PC-9 (cell line): ENCODE measurements at regions not wholly inside any gene's neighbourhood (a gene's known extent, or its start where the extent isn't known, plus 50 kb on each side); places are given as distances from the start of the nearest gene placed in this dataset.

Experiments used
- BruUV-seq: library from RNA; stranded (reverse); fragments of 400-500 nt; replicated peaks from 2 replicates; lab custom pipeline; 2021; lab: Mats Ljungman, UMichigan
- CTCF ChIA-PET: fragments of 300-600 bp; sonication (Branson Sonifier 250); formaldehyde crosslinking; loops from one replicate; lab custom pipeline; 2022; ENCODE audit warnings: antibody characterized with exemption; lab: Charles Lee
- POLR2A ChIA-PET: fragments of 300-600 bp; sonication (Branson Sonifier 250); formaldehyde crosslinking; loops from one replicate; lab custom pipeline; 2022; ENCODE audit warnings: antibody characterized with exemption; ENCODE audit not compliant: unreplicated experiment; lab: Charles Lee
- DNase-seq, 2 experiments: peaks; one replicate each; pipeline versions ENCODE4 v3.0.0 to v3.0.0-alpha.2; 2015 to 2022; ENCODE audit warnings: mixed read lengths in 1 of 2
- H2AFZ ChIP-seq: fragments of 200-600 bp; sonication (generic); 2 replicates; pipeline ENCODE4 v1.8.1; 2017; ENCODE audit warnings: antibody characterized with exemption
- H3F3A ChIP-seq: fragments of 200-600 bp; sonication (generic); 2 replicates; pipeline ENCODE4 v1.8.1; 2017; ENCODE audit warnings: antibody characterized with exemption, mild to moderate bottlenecking, low read depth; ENCODE audit not compliant: insufficient read depth
- H3K27ac ChIP-seq: fragments of 200-600 bp; sonication (generic); 2 replicates; pipeline ENCODE4 v1.6.1; 2016; ENCODE audit warnings: mixed run types
- H3K27me3 ChIP-seq: fragments of 200-600 bp; sonication (generic); 2 replicates; pipeline ENCODE4 v1.6.1; 2016; ENCODE audit warnings: low read depth, mixed run types; ENCODE audit not compliant: insufficient read depth
- H3K36me3 ChIP-seq: fragments of 200-600 bp; sonication (generic); 2 replicates; pipeline ENCODE4 v1.6.1; 2016; ENCODE audit warnings: low read depth, mixed run types
- H3K4me1 ChIP-seq: fragments of 200-600 bp; sonication (generic); replicated peaks from 2 replicates; pipeline ENCODE4 v1.6.1; 2016; ENCODE audit warnings: mixed run types; ENCODE audit not compliant: insufficient read depth
- H3K4me2 ChIP-seq: fragments of 200-600 bp; sonication (generic); 2 replicates; pipeline ENCODE4 v1.6.1; 2017; ENCODE audit warnings: mixed run types
- H3K4me3 ChIP-seq: fragments of 200-600 bp; sonication (generic); 2 replicates; pipeline ENCODE4 v1.6.1; 2016; ENCODE audit warnings: mixed run types
- H3K79me2 ChIP-seq: fragments of 200-600 bp; sonication (generic); 2 replicates; pipeline ENCODE4 v1.6.1; 2017; ENCODE audit warnings: low read depth, mixed run types
- H3K9me2 ChIP-seq: fragments of 200-600 bp; sonication (generic); 2 replicates; pipeline ENCODE4 v1.8.1; 2017; ENCODE audit warnings: mild to moderate bottlenecking; ENCODE audit not compliant: insufficient read depth
- H3K9me3 ChIP-seq: fragments of 200-600 bp; sonication (generic); 2 replicates; pipeline ENCODE4 v1.8.1; 2016; ENCODE audit warnings: low read depth; ENCODE audit not compliant: insufficient read depth
- H4K20me1 ChIP-seq: fragments of 200-600 bp; sonication (generic); 2 replicates; pipeline ENCODE4 v1.8.1; 2017; ENCODE audit not compliant: insufficient read depth
- EZH2 ChIP-seq: fragments of 200-600 bp; sonication (generic); IDR thresholded peaks from 2 replicates; pipeline ENCODE4 v1.8.0; 2017; ENCODE audit warnings: antibody characterized with exemption, low read depth
- intact Hi-C: fragments of 100-400 bp; cut with micrococcal nuclease; formaldehyde crosslinking; loops from one replicate; pipeline ENCODE4 v1.10.0; 2022; ENCODE audit not compliant: unreplicated experiment
- TF ChIP-seq, protein P1 (sequence below): fragments of 200-600 bp; sonication (generic); conservative IDR thresholded peaks from 2 replicates; pipeline ENCODE4 v1.6.1; 2017; ENCODE audit warnings: mixed run types, antibody characterized with exemption, mild to moderate bottlenecking, moderate library complexity

DNA sequence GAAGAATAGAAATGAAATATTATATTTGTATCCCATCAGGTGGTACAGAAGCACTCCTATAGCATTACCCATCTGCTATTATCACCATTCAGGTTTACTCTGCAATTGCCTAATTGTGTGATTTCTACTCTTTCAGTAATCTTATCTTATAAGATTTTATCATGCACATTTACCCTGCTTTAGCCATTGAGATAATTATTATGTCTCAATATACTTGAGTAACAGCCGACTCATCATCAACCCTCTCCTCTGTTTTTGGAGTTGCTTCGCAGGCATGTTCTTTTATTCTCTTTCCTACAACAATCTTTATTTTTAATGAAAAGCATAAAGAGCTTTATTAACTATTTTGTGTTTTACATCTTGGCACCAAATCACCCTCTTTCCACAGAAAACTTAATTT lies 419.9 kb downstream of the LRIG3 start:
- no peaks in the 10 kb centered on the region for H3F3A ChIP-seq
- ChIA-PET POLR2A (no interaction called here), CTCF (no interaction called here)
- no peak for TF ChIP-seq EZH2
- TF ChIP-seq, protein P1, sequence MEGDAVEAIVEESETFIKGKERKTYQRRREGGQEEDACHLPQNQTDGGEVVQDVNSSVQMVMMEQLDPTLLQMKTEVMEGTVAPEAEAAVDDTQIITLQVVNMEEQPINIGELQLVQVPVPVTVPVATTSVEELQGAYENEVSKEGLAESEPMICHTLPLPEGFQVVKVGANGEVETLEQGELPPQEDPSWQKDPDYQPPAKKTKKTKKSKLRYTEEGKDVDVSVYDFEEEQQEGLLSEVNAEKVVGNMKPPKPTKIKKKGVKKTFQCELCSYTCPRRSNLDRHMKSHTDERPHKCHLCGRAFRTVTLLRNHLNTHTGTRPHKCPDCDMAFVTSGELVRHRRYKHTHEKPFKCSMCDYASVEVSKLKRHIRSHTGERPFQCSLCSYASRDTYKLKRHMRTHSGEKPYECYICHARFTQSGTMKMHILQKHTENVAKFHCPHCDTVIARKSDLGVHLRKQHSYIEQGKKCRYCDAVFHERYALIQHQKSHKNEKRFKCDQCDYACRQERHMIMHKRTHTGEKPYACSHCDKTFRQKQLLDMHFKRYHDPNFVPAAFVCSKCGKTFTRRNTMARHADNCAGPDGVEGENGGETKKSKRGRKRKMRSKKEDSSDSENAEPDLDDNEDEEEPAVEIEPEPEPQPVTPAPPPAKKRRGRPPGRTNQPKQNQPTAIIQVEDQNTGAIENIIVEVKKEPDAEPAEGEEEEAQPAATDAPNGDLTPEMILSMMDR: no peak
- DNase-seq: no peak
- H3K27ac ChIP-seq: no peak overlapping the region
- no peak overlapping the region for H2AFZ ChIP-seq
- no TSS peak for BruUV-seq
- no peaks in the 10 kb centered on the region for H3K9me2 ChIP-seq
- no peak overlapping the region for H3K4me2 ChIP-seq
- H3K4me3 ChIP-seq: no peak overlapping the region
- H3K9me3 ChIP-seq: no peaks in the 10 kb centered on the region; the same call in 1 of the 2 replicates
- H3K36me3 ChIP-seq: no peaks in the 10 kb centered on the region
- intact Hi-C loops: no loop called here
- H3K79me2 ChIP-seq: no peaks in the 10 kb centered on the region
- no peaks in the 10 kb centered on the region for H4K20me1 ChIP-seq
- no peaks in the 10 kb centered on the region for H3K27me3 ChIP-seq
- H3K4me1 ChIP-seq: peaks cover 14% of the 10 kb centered on the region; the same call in 1 of the 2 replicates

DNA sequence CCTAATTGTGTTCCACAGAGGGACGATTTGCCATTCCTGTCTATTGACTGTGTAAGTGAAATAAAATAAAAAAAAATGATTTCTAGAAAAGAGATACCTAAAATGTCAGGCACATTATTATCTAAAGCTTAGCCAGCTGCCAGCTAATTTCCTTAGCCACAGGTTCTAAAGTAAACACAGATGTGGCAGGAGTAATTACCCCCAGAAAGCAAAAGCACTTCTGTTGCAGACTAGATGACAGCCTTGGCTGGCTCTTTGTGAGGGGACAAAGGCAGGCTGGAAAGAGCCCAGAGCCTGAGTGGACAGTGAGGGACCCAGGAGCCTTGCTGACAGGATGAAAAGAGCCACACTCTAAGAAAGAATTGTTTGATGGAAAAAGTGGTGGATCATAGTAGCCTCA lies 418.1 kb downstream of the LRIG3 start:
- no peak for DNase-seq
- no TSS peak for BruUV-seq
- no peak overlapping the region for H3K4me3 ChIP-seq
- no peaks in the 10 kb centered on the region for H3K27me3 ChIP-seq
- no peak overlapping the region for H3K27ac ChIP-seq
- intact Hi-C loops: no loop called here
- no peaks in the 10 kb centered on the region for H3K79me2 ChIP-seq
- H3K9me3 ChIP-seq: no peaks in the 10 kb centered on the region; the same call in 1 of the 2 replicates
- 0 out of 2 replicates have a peak, but pooled peaks cover 8% of the 10 kb centered on the region for H3K4me1 ChIP-seq
- no peaks in the 10 kb centered on the region for H3F3A ChIP-seq
- ChIA-PET CTCF (no interaction called here), POLR2A (no interaction called here)
- H2AFZ ChIP-seq: no peak overlapping the region
- H3K36me3 ChIP-seq: no peaks in the 10 kb centered on the region
- no peaks in the 10 kb centered on the region for H3K9me2 ChIP-seq
- H4K20me1 ChIP-seq: no peaks in the 10 kb centered on the region
- no peak overlapping the region for H3K4me2 ChIP-seq
- no peak for TF ChIP-seq EZH2
- TF ChIP-seq, protein P1: no peak

DNA sequence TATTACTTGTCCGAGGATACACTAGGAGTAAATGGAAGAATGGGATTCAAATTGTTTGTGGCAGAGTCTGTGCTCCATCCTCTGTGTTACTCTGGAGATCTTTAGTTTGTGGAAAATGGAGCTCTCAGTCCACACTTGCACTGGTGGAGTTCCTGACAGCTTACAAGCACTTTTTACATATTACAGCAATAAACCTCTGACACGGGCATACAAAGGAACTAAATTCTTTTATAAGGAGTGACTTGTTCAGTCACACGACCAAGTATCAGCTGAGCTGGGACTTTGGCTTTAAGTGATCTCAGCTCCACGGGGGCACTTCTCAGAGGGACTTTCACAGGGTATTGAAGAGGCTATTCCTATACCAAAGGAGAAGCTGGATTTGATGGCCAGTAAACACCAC lies 417.5 kb downstream of the LRIG3 start:
- Histone ChIP-seq H3K9me3 (no peaks in the 10 kb centered on the region; the same call in 1 of the 2 replicates), H2AFZ (no peak overlapping the region), H3K4me2 (no peak overlapping the region), H4K20me1 (no peaks in the 10 kb centered on the region), H3K79me2 (no peaks in the 10 kb centered on the region), H3F3A (no peaks in the 10 kb centered on the region), H3K9me2 (no peaks in the 10 kb centered on the region), H3K36me3 (no peaks in the 10 kb centered on the region), H3K4me1 (0 out of 2 replicates have a peak, but pooled peaks cover 8% of the 10 kb centered on the region), H3K27me3 (no peaks in the 10 kb centered on the region), H3K4me3 (no peak overlapping the region), H3K27ac (no peak overlapping the region)
- no TSS peak for BruUV-seq
- CTCF ChIA-PET: no interaction called here
- intact Hi-C loops: no loop called here
- no peak for DNase-seq
- POLR2A ChIA-PET: no interaction called here
- no peak for TF ChIP-seq EZH2
- TF ChIP-seq, protein P1: no peak
